Stimulated activated CD4-positive, alpha-beta T cell treated with anti-CD3 and anti-CD28 coated beads, Interleukin-1b, Interleukin-23, amount 100 ng/mL, for 4 hours (primary cell): ENCODE measurements at regions not wholly inside any gene's neighbourhood (a gene's known extent, or its start where the extent isn't known, plus 50 kb on each side); places are given as distances from the start of the nearest gene placed in this dataset.

Experiments used
- DNase-seq, 2 donors: peaks; one replicate each; pipeline ENCODE4 v3.0.0-alpha.2; 2020; ENCODE audit warnings: low read depth in 2 of 2

DNA sequence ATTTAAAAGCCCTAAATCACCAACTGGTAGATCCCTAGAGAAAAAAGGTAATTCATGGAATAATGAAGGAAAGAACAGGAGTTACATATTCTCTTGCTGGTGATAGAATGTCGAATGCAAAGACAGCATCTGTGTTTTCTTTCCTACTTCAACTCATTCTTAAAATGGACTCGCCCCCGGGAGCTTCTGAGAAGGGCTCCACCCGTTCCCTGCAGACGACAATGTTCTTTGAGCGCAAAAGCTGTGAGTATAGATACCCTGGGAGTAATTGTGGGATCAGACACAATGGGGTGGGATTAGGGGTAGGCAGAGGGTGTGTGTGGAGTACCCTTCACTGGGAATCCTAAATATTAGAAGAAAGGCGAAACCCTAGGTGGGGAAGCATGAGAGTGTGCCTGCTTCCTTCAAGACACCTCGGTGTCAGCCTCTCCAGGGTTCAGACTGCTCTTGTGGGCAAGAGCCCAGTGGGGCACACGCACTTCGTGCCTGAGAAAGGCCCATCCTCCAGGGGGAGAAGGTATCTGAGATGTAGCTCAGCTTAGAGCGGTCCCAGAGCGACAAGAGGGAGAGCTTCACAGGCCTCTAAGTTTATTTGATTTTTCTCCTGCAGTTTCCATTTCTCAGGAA is 123.3 kb upstream of the DPYD start:
- DNase-seq: no peak

GRCh38 chr1:98035602-98036002 is 114.8 kb upstream of the DPYD start:
- DNase-seq: no peak

- DNase-seq: no peak
Observed at GRCh38 chr1:98034505-98034904, 113.7 kb upstream of the DPYD start.

DNA sequence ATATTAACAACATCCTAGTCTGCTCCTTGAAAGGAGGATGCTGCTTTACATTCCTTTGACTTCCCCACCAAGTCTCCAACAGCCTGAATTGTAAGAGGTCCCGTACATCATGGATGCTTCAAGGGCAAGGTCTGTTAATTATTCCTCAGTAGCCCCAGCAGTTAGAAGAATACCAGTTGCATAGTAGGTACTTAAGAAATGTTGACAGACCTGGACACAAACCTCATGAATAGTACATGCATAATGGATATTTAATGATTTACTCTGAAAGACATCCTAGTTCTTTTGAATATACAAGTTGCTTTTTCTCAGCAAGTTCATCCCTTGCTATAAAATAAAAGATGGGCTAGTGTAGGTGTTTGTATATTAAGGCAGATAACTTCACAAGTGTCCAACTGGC is 112.1 kb upstream of the DPYD start:
- no peak for DNase-seq

DNA sequence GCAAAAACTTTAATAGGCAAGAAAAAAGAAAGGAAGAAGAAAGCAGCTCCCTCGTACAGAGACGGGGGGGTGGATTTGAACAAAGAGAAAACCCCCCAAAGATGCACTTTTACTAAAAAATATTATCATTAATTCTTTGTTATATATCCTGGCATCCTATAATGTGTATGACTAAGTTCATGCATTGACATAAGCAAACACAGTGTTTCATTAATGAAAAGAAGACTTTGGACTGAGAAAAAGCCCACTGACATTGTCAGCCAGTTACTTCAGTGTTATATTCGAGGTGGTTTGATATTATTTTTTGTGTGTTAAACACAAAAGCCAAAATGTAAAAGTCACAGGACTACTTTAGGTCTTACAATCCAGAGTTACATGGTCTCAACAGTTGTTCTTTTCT is 110.1 kb upstream of the DPYD start:
- no peak for DNase-seq

DNA sequence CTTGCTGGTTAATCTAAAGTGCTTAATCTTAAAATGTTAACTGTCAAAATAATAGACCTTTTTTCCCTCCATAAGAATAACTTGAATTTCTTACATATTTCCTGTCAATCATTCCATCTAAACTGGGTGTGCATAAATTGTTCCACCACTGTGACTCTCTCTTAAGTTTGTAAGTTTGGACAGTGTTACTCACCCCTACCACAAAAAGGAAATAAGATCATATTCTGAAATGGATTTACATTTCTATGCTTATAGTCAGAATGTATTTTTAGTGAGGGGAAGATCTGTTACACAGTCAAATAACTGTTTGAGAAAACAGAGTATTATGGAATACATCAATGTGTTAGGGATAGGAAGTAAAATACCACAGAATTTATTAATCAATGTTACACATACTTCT is 109.6 kb upstream of the DPYD start:
- DNase-seq: no peak

DNA sequence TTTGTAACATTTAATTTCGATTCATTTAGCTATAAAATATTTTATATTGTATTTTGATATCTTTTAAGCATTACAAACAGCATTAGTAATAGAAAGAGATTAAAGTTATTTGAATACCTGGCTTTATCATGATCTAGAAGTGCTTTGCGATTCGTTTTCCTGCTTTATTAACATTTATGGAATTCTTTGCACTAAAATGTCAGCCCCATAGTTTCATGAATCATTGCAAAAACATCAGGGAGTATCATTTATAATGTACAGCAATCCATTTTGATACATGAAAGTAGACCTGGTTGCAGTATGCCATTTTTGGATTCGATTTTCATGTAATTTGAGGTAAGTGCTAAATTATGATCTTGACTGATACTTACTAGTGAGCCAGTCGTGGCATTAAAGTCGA is 108.0 kb upstream of the DPYD start:
- DNase-seq: no peak

DNA sequence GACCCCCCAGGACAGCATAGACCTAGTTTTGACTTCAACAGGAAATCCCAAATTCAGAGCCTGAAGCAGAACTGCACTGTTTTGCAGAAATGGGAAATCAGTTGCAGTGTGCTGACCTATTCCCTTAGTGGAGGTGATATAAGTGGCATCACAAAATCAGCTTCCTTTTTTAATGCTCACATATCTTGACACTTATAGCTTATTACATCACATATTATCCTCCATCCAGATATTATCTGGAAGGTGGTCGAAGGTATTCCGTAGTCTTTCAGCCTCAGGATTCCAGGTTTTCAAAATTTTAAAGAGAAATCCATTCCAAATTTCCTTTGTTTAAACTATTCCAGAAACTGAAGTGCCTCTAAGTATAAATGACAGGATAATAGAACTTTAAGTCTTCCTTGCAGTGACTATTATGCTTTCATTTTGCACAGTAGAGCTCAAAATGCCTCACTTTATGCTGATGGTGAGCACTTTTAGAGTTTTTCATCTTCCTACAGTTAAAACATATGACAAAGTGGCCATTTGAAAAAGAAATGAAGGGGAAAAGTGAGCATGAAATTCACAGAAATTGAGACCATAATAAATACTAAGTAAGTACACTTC is 106.4 kb upstream of the DPYD start:
- no peak for DNase-seq

DNA sequence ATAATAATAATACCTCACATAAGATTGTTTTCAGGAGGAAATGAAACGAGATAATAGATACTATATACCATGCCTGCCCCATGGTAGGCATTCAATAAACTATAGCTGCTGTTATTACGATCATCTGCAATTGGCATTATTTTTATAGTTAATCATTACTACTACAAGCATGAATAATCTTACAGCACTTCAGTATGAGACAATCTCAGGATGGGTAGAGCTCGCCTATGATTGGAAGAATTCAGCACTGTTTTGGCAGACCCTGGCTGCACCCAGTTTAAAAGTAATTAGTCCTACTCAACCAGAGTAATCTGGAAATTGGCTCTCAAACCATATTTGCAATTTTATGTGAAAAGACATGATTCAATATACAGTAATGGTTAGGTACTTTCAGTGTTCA is 105.0 kb upstream of the DPYD start:
- DNase-seq: no peak

DNA sequence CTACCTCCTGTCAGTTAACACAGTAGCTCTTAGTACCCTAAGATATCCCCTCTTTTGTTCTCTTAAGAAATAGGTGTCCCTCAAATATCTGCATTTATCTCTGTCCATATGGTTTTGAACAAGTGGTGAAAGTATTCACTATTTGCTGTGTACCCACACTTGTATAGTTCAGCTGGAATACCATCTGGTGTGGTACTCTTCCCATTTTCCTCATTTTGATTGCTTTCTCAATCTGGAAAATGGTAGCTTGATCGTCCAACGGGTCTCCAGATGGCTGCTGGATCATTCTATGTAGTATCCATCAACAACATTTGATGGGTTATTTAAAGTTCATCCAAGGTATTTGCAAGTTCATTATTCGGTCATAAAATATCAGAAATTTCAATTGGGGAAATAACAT is 100.3 kb upstream of the DPYD start:
- DNase-seq: no peak

DNA sequence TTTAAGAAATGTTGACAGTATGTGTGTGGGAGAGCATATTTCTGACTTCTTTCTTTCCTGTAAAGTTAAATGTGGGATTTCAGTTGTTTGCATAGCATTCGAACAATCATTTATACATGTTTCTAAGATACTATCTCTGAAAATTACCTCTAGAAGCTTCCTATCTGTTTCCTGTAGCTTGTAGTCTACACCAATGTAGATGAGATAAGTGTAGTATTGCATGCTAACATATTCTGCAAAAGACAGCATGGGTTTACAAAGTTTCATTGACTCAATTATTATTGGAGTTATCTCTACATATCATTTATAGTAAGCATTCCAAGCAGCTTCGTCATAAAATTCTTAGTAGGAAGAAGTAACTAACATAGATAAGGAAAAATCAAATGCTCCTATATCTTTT is 98.9 kb upstream of the DPYD start:
- no peak for DNase-seq

- no peak for DNase-seq
Observed at GRCh38 chr1:98018074-98018473, 97.2 kb upstream of the DPYD start.

GRCh38 chr1:98017184-98017583 is 96.3 kb upstream of the DPYD start:
- no peak for DNase-seq

DNA sequence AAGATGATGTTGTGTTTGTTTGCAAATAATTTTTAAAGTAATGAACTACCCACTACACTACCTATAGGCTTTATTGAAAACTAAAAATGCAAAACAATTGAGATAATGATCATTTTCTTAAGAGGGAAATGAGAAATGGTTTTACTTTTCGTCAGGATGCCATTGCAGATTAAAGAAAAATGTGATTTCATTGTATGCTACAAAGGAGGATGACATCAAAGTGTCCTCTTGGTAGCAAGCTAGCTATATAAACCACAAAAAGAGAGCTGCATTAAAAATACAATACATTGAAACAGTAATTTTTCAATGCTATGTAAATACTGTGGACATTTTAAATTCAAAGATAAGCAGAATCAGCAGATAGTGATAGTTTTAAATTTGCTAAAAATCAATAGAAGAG is 87.5 kb upstream of the DPYD start:
- DNase-seq: no peak

DNA sequence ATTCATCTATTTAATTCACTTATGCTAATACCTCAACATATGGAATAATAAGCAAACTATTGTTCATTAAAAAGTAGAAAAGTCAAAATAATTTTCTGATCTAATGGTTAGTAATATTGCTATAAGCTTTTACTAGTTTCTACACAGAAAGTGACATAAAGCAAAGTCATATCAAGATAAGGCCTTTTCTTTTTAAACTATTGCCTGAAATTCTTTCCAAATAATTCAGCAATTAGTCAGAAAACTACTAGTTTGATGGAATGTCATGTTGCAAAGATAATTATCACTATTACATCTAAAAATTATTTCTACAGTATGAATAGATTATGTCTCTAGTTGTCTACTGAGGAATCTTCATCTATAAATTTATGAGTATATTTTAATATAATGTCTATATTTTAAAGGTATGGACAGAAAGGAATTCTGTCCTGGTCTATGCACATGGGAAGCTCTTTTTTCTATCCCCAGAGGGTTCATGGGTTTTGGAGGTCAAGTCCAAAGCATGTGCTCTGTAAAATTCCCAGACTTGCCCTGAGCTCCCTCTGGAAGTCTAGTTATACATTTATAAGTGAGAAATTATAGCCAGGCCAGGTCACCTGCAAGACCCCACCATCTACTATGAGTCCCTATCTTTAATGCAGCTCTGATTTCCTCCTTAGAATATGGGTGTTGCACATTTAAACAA is 84.6 kb upstream of the DPYD start:
- no peak for DNase-seq

DNA sequence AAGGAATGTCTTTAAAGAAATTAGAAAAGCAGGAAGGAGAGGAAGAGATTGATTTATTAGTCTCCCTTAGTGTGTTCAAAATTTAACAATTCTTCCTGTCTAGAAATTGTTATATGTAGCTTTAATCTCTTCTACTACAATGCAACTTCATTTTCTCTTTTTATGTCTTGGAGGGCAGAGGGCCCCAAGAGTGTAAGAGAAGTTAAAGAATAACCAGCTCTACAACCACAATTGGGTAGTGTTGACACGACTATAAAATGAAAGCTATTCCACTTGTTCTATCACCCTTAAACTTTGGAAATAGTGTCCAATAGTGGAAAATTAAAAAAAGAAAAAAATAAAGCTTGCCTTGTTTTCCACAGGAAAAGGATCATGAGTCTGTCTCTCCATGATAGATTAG is 82.6 kb upstream of the DPYD start:
- DNase-seq: no peak

GRCh38 chr1:98002288-98002687 is 81.5 kb upstream of the DPYD start:
- DNase-seq: no peak

DNA sequence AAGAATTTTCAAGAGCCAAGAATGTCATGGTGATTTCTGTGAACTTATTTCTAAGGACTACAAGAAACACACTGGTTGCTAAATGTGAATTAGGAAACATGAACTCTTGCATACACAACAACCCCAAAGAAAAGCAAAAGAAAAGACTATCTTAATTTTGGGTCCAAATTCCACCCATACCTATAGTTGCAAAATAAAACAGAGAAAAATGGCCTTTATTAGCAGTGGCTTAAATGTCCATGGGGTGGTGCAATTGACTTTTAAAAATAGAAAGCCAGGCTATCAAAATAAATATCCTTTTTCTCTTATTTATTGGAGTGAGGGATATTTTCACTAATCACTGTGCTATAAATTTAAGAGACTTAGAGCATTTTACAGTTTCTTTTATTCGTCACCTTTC is 80.9 kb upstream of the DPYD start:
- DNase-seq: no peak

- no peak for DNase-seq
Observed at GRCh38 chr1:97999320-97999719, 78.5 kb upstream of the DPYD start.

- DNase-seq: no peak
Observed at GRCh38 chr1:97996880-97997279, 76.0 kb upstream of the DPYD start.

DNA sequence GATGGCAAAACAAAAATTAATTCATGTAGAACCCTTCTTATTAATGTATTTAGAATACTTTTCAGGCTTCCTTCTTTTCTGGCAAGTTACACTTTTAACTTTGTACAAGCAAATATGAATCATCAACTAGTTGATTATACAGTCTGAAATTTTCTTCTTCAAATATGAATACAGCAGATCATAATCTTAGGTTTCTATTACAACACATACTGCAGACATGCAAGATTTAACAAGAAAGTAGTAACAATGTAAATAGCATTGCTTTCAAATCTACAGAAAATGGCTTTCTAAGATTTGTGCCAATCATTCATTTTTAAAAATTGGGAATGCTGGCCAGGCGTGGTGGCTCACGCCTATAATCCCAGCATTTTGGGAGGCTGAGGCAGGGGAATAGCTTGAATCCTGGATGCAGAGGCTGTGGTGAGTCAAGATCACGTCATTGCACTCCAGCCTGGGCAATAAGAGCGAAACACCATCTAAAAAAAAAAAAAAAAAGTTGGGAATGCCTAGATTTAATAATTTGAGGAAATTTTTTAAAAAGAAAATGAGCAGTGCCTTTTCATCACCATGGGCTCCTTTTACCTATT is 68.4 kb upstream of the DPYD start:
- DNase-seq: no peak

DNA sequence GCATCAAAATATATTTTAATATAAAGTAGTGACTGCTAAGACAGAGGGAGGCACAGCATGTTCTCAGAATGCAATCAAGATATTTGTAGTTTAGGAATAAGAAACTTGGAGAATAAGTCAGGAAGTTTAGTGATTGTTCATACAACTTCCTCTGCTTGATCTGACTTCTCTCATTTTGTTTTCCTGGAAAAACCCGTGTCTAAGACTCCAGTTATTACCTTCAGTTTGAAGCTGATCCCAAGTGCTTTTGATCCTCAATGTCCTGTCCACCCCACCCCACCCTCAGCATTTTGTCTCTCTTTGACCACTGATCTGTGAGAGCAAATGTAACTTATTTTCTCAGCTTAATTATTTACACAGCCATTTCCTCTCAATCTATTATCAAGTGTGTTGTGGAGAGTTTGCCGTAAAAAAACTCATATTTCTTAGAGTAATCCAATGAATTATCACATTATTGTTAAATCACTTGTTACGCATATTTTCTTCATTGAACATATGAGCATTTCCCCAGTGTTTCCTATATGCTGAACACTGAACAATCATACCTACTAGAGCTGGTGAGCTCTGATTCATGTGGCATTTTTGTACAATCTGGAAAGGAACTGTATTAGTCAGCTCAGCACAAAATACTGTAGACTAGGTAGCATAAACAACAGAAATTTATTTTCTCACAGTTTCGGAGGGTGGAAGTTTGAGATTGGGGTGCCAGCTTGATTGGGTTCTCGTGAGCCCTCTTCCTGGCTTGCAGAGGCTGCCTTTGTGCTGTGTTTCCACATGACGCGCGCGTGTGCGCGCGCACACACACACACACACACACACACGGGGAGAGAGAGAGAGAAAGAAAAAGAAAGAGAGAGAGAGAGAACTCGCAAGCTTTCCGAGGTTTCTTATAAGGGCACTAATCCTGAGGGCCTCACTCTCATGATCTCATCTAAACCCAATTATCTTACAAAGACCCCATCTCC is 65.5 kb upstream of the DPYD start:
- DNase-seq: no peak
